Suprapubic skin (tissue), 4 donors: ENCODE measurements at regions not wholly inside any gene's neighbourhood (a gene's known extent, or its start where the extent isn't known, plus 50 kb on each side); places are given as distances from the start of the nearest gene placed in this dataset.

ENCODE experiments used
- DNase-seq, 2 donors: peaks; one replicate each; pipeline ENCODE4 v3.0.0-alpha.2; 2019; ENCODE audit warnings: low spot score in 2 of 2
- H3K27ac ChIP-seq: fragments of 200-600 bp; sonication (generic); one replicate; pipeline ENCODE4 v1.5.1; 2019
- H3K27me3 ChIP-seq: fragments of 200-600 bp; sonication (generic); one replicate; pipeline ENCODE4 v1.5.1; 2019
- H3K36me3 ChIP-seq: fragments of 200-600 bp; sonication (generic); one replicate; pipeline ENCODE4 v1.5.1; 2019
- H3K4me1 ChIP-seq: fragments of 200-600 bp; sonication (generic); one replicate; pipeline ENCODE4 v1.5.1; 2019
- H3K4me3 ChIP-seq: fragments of 200-600 bp; sonication (generic); one replicate; pipeline ENCODE4 v1.5.1; 2019; ENCODE audit warnings: mild to moderate bottlenecking
- H3K9me3 ChIP-seq: fragments of 200-600 bp; sonication (generic); one replicate; pipeline ENCODE4 v1.5.1; 2019
- EP300 ChIP-seq: sonication (generic); formaldehyde crosslinking; IDR thresholded peaks from one replicate; pipeline ENCODE4 v1.6.1; 2017; ENCODE audit warnings: antibody characterized with exemption
- POLR2A ChIP-seq, 2 donors: fragments of 450-650 bp; IDR thresholded peaks; one replicate each; pipeline ENCODE4 v1.6.1; 2017; ENCODE audit warnings: antibody characterized with exemption in 2 of 2, mild to moderate bottlenecking in 2 of 2, moderate library complexity in 2 of 2
- POLR2AphosphoS5 ChIP-seq, 3 donors: sonication (generic); formaldehyde crosslinking; IDR thresholded peaks; one replicate each; pipeline ENCODE4 v1.6.1; 2017; ENCODE audit warnings: antibody characterized with exemption in 3 of 3
- WGBS: methylation state at CpG from one replicate; pipeline ENCODE4 v1.1.5; 2018; 5-methylcytosine and 5-hydroxymethylcytosine counted together
- TF ChIP-seq, protein P1 (sequence below), 2 donors: fragments of 200-600 bp in 1 of 2; fragments of 450-650 bp in 1 of 2; sonication (generic) in 1 of 2; IDR thresholded peaks; one replicate each; pipeline ENCODE4 v1.5.1; 2016 to 2019; ENCODE audit warnings: antibody characterized with exemption in 2 of 2, mild to moderate bottlenecking in 1 of 2, moderate library complexity in 1 of 2

DNA sequence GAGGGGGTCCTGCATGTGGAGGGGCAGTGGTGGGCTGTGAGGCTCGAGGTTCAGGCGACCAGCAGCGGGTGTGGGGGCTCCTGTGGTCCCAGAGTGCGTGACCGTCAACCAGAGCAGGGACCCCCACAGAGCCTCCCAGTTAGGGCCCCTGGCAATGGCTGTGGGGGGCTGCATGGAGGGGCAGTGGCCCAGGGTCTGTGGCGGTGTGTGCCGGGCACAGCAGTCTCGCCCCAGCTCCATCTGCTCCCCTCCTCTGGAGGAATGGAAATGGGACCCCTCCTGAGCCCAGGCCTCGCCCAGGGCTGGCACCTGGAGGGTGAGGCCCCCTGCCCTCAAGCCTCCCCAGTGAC, 210.8 kb upstream of the C14orf180 start:
- Histone ChIP-seq H3K27me3 (peaks cover 57% of the 10 kb centered on the region), H3K4me3 (no peak overlapping the region), H3K36me3 (no peaks in the 10 kb centered on the region), H3K9me3 (no peaks in the 10 kb centered on the region), H3K27ac (no peak overlapping the region), H3K4me1 (no peaks in the 10 kb centered on the region)
- no peak for DNase-seq
- TF ChIP-seq POLR2A (IDR thresholded peaks at IDR 0.05) = no peak
- no CpG with 5 or more reads among the region's 9 CpGs for WGBS

DNA sequence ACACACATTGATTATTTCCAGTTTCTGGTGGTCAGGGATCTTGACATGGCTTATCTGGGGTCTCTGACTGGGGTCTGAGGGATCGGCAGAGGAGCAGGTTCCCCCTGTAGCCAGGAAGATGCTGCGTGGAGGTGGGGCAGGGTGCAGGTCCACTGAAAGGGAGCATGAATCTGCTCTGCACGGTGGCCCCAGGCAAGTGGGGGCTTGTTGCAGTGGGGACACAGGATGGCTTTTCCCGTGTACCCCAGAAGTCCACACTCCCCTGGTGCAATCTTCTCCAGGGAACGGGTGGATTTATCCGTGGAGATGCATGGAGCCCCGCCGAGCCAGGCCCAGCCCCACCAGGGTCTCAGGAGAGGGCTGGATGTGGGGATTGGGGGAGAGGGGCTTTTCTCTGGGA, 210.4 kb upstream of the C14orf180 start:
- Histone ChIP-seq H3K9me3 (no peaks in the 10 kb centered on the region), H3K36me3 (no peaks in the 10 kb centered on the region), H3K27me3 (peaks cover 58% of the 10 kb centered on the region), H3K4me3 (no peak overlapping the region), H3K4me1 (no peaks in the 10 kb centered on the region), H3K27ac (no peak overlapping the region)
- TF ChIP-seq EP300 (no peak), POLR2AphosphoS5 (IDR thresholded peaks at IDR 0.05) (no peak), POLR2A (IDR thresholded peaks at IDR 0.05) (no peak)
- TF ChIP-seq, protein P1, sequence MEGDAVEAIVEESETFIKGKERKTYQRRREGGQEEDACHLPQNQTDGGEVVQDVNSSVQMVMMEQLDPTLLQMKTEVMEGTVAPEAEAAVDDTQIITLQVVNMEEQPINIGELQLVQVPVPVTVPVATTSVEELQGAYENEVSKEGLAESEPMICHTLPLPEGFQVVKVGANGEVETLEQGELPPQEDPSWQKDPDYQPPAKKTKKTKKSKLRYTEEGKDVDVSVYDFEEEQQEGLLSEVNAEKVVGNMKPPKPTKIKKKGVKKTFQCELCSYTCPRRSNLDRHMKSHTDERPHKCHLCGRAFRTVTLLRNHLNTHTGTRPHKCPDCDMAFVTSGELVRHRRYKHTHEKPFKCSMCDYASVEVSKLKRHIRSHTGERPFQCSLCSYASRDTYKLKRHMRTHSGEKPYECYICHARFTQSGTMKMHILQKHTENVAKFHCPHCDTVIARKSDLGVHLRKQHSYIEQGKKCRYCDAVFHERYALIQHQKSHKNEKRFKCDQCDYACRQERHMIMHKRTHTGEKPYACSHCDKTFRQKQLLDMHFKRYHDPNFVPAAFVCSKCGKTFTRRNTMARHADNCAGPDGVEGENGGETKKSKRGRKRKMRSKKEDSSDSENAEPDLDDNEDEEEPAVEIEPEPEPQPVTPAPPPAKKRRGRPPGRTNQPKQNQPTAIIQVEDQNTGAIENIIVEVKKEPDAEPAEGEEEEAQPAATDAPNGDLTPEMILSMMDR (IDR thresholded peaks at IDR 0.05) = no peak
- WGBS = no CpG with 5 or more reads among the region's 8 CpGs
- no peak for DNase-seq

DNA sequence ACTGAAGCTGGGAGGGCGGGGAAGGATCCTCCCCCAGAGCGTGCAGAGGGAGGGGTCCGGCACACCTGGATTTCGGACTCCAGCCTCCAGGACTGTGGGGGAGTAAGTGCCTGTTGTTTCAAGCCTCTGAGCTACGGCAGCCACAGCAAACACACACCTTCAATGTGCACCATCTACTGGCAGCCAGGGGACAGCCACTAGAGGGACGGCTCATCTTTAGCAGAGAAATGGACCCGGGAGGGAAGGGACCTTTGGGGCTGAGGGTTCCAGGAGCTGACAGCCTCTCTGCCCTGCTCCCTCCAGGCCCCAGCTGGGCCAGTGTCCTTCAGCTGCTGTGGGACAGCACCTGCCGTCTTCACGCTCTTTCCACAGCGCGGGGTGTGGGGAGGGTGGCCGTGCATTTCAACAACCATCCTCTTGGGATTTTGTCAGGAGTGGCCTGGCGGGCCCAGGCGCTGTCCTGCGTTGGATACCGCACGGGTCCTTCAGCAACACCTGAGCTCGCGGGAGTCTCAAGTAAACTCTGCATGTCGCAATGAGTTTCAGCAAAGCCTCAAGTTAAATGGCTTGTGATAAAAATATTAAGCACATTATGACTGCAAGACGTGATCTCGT, 209.2 kb upstream of the C14orf180 start:
- WGBS = 59% methylated on average over 14 of the region's 22 CpGs
- no peak for TF ChIP-seq POLR2AphosphoS5 (IDR thresholded peaks at IDR 0.05)
- TF ChIP-seq EP300 = no peak
- no peak for TF ChIP-seq POLR2A (IDR thresholded peaks at IDR 0.05)
- TF ChIP-seq, protein P1 (IDR thresholded peaks at IDR 0.05) = no peak
- Histone ChIP-seq H3K4me3 (no peak overlapping the region), H3K9me3 (no peaks in the 10 kb centered on the region), H3K27ac (no peak overlapping the region), H3K36me3 (no peaks in the 10 kb centered on the region), H3K27me3 (peaks cover 60% of the 10 kb centered on the region), H3K4me1 (no peaks in the 10 kb centered on the region)
- DNase-seq = no peak

DNA sequence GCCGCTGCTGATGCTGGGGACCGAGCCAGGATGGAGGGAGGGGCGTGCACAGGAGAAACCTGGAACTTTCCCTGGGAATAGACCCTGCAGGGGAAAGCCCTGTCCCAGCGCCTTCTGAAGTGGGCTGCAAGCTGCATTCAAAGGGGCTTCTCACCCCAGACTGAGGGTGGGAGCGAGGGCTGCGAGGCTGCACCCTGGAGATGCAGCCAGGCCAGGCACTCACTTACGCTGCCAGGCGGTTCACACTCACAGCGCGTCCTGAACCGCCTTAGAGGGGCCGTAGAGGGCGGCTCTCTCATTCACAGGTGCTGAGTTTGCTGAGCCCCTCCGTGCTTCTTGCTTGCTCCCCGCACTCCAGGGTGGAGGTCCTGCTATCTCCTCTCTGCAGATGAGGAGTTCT, 208.5 kb upstream of the C14orf180 start:
- H3K36me3 ChIP-seq = no peaks in the 10 kb centered on the region
- no peak for DNase-seq
- H3K4me3 ChIP-seq = no peak overlapping the region
- TF ChIP-seq, protein P1 (IDR thresholded peaks at IDR 0.05) = no peak
- TF ChIP-seq POLR2AphosphoS5 (IDR thresholded peaks at IDR 0.05) (no peak), POLR2A (IDR thresholded peaks at IDR 0.05) (no peak), EP300 (no peak)
- no peaks in the 10 kb centered on the region for H3K4me1 ChIP-seq
- peaks cover 60% of the 10 kb centered on the region for H3K27me3 ChIP-seq
- no peak overlapping the region for H3K27ac ChIP-seq
- H3K9me3 ChIP-seq = no peaks in the 10 kb centered on the region
- 84% methylated on average over 7 of the region's 15 CpGs for WGBS

DNA sequence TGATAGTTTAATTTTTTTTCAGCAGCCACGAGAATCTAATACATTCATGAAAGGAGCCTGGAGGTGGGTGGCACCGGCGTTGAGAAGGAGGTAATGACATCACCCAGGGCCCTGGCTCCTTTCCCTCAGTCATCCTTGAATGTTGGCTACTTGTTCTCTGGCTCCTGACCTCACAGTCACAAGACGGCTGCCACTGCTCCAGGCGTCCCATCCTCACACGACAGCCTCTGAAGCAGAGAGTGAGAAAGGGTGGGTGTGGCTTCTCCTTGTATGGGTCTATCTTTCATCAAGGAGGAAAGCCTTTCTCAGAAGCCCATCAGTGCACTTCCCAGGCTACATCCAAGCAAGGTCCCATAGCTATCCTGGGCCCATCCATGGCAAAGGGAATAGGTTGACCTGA, 207.6 kb upstream of the C14orf180 start:
- DNase-seq = no peak
- TF ChIP-seq POLR2AphosphoS5 (IDR thresholded peaks at IDR 0.05) (no peak), EP300 (no peak), POLR2A (IDR thresholded peaks at IDR 0.05) (no peak)
- TF ChIP-seq, protein P1 (IDR thresholded peaks at IDR 0.05) = no peak
- Histone ChIP-seq H3K9me3 (no peaks in the 10 kb centered on the region), H3K4me3 (no peak overlapping the region), H3K4me1 (no peaks in the 10 kb centered on the region), H3K27me3 (peaks cover 66% of the 10 kb centered on the region), H3K27ac (no peak overlapping the region), H3K36me3 (no peaks in the 10 kb centered on the region)
- 98% methylated on average over 6 of the region's 6 CpGs for WGBS
